Glutamatergic neuron (in vitro differentiated cells): ENCODE measurements at regions not wholly inside any gene's neighbourhood (a gene's known extent, or its start where the extent isn't known, plus 50 kb on each side); places are given as distances from the start of the nearest gene placed in this dataset.

ENCODE experiments used
- DNase-seq: peaks from one replicate; pipeline ENCODE4 v3.0.0; 2022
- H3K27ac Mint-ChIP-seq: one replicate; pipeline ENCODE4 v1.8.0; 2020; ENCODE audit warnings: mild to moderate bottlenecking, mixed read lengths, inconsistent platforms; ENCODE audit not compliant: unreplicated experiment
- H3K27me3 Mint-ChIP-seq: one replicate; pipeline ENCODE4 v1.8.0; 2020; ENCODE audit warnings: mild to moderate bottlenecking, moderate library complexity, mixed read lengths, inconsistent platforms; ENCODE audit not compliant: unreplicated experiment
- H3K36me3 Mint-ChIP-seq: one replicate; pipeline ENCODE4 v1.8.0; 2020; ENCODE audit warnings: mild to moderate bottlenecking, mixed read lengths, inconsistent platforms; ENCODE audit not compliant: unreplicated experiment
- H3K4me1 Mint-ChIP-seq: one replicate; pipeline ENCODE4 v1.8.0; 2020; ENCODE audit warnings: mild to moderate bottlenecking, low read depth, mixed read lengths, inconsistent platforms; ENCODE audit not compliant: unreplicated experiment
- H3K4me3 Mint-ChIP-seq: one replicate; pipeline ENCODE4 v1.8.0; 2020; ENCODE audit warnings: mild to moderate bottlenecking, mixed read lengths, inconsistent platforms; ENCODE audit not compliant: unreplicated experiment
- H3K9me3 Mint-ChIP-seq: one replicate; pipeline ENCODE4 v1.8.0; 2020; ENCODE audit warnings: mild to moderate bottlenecking, moderate library complexity, mixed read lengths, inconsistent platforms; ENCODE audit not compliant: unreplicated experiment
- TF ChIP-seq, protein P1 (sequence below): fragments of 200-600 bp; sonication (generic); IDR thresholded peaks from one replicate; pipeline ENCODE4 v1.5.0; 2021; ENCODE audit not compliant: partially characterized antibody, unreplicated experiment

DNA sequence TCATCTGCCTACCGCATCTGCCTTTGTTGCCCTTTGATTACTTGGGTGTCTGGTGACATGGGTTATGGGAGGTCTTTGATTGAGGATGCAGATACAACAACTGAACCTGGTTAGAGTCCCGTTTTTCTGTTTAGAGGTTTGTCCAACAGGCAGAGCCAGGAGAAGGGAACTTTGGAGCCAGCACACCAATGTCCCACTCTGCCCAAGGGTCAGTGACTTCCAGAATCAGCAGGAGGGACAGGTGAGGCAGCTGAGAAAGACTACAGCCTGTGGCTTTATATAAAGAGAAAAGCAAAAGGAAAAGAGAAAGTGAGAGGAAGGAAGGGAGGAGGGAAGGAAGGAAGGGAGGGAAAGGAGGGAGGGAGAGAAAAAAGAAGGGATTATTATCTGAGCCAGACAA lies 101.5 kb upstream of the ZNF644 start:
- Mint-ChIP-seq H3K36me3 (no peaks in the 10 kb centered on the region), H3K4me1 (peaks cover 7% of the 10 kb centered on the region), H3K27me3 (no peaks in the 10 kb centered on the region), H3K27ac (no peak overlapping the region), H3K4me3 (no peak overlapping the region), H3K9me3 (peaks cover 4% of the 10 kb centered on the region)
- no peak for DNase-seq
- TF ChIP-seq, protein P1, sequence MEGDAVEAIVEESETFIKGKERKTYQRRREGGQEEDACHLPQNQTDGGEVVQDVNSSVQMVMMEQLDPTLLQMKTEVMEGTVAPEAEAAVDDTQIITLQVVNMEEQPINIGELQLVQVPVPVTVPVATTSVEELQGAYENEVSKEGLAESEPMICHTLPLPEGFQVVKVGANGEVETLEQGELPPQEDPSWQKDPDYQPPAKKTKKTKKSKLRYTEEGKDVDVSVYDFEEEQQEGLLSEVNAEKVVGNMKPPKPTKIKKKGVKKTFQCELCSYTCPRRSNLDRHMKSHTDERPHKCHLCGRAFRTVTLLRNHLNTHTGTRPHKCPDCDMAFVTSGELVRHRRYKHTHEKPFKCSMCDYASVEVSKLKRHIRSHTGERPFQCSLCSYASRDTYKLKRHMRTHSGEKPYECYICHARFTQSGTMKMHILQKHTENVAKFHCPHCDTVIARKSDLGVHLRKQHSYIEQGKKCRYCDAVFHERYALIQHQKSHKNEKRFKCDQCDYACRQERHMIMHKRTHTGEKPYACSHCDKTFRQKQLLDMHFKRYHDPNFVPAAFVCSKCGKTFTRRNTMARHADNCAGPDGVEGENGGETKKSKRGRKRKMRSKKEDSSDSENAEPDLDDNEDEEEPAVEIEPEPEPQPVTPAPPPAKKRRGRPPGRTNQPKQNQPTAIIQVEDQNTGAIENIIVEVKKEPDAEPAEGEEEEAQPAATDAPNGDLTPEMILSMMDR, result no peak

DNA sequence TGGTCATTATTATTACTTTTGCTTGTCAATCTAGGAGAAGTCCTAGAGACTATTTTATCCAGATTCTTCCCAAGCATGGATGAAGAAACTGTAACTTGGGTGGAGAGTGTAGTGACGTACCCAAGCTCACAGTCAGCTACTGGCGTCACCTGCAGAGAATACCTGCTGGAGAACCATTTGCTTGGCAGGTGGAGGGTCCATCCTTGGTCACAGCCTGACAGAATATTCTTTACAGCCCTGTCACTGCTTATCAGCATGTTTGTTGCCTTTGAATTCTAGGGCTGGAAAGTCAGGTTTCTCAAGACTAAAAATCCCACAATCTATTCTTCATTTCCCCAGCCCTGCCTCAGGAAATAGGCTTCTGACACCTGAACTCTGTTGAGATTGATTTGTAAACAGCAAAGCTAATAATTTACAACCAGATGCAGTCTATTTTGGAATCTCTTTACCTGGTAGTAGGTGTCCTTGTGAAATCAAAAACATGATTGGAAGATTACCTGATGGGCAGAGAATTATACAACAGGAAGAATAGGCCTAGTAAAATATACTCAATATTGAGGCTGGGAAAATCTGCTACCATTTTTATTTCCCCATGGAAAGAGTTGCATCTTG lies 100.4 kb upstream of the ZNF644 start:
- Mint-ChIP-seq H3K9me3 (peaks cover 4% of the 10 kb centered on the region), H3K36me3 (no peaks in the 10 kb centered on the region), H3K4me3 (no peak overlapping the region), H3K27ac (no peak overlapping the region), H3K4me1 (peaks cover 7% of the 10 kb centered on the region), H3K27me3 (no peaks in the 10 kb centered on the region)
- TF ChIP-seq, protein P1, result no peak
- DNase-seq, result no peak

DNA sequence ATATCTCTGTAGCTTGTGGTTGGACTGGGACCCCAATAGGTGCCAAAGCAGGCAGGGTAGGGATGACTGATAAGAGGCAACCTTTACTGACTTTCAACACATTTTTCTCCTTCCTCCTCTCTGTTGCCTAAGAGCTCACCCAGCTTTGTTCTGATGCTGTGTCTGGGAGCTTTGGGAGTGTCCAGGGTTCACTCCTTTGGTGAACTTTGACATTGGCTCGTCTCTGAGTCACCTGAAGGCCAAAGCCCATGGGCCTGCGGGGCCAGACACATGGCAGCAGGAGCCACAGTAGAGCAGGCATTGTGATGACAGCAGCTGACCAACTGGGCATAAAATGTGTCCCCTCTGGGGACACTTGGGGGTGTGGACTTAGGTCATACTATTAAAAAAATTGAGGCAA lies 99.5 kb upstream of the ZNF644 start:
- Mint-ChIP-seq H3K4me1 (peaks cover 7% of the 10 kb centered on the region), H3K27ac (no peak overlapping the region)
- TF ChIP-seq, protein P1, result no peak

DNA sequence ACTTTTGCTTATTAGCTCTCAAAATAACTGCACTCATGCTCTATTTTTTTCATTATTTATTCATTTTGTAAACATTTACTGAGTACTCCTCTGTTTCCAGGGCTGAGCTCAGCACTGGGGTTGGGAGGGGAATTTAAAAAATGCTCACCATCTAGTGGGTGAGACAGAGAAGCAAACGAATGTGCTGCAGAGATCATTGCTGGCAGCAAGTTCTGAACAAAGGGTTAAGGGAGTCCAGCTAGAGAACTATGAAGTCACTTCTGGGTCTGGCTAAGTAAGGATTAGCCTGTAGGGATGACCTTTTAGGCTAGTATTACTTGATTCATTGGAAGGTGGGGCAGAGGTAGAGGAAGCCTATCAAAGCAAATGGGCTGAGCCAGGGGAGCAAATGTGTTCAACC lies 99.1 kb upstream of the ZNF644 start:
- DNase-seq, result no peak
- H3K4me3 Mint-ChIP-seq, result no peak overlapping the region
- H3K27me3 Mint-ChIP-seq, result no peaks in the 10 kb centered on the region
- peaks cover 7% of the 10 kb centered on the region for H3K4me1 Mint-ChIP-seq
- TF ChIP-seq, protein P1, result no peak
- H3K27ac Mint-ChIP-seq, result no peak overlapping the region
- H3K9me3 Mint-ChIP-seq, result peaks cover 4% of the 10 kb centered on the region
- H3K36me3 Mint-ChIP-seq, result no peaks in the 10 kb centered on the region

More for the DNA sequence above, 99.5 kb upstream of the ZNF644 start:
- Mint-ChIP-seq H3K36me3 (no peaks in the 10 kb centered on the region), H3K9me3 (peaks cover 4% of the 10 kb centered on the region), H3K4me3 (no peak overlapping the region), H3K27me3 (no peaks in the 10 kb centered on the region)
- no peak for DNase-seq

DNA sequence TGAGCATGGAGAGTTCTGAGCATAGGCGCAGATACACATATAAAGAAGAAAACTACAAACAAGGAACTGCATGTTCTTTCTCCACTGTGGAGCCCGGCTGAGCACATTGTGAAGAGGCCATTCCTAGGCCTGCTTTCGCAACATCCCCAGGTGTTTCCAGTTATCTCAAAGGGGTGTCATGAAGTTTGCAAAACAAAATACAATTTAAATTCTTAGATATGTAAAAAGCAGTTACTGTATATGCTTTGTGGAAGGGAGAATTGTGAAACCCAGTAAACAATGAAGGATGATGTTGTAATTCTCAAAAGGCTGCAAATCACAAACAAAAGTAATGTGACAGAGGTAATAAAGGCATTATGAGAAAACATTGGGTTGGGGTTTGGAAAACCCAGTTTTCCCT lies 98.6 kb upstream of the ZNF644 start:
- no peaks in the 10 kb centered on the region for H3K27me3 Mint-ChIP-seq
- TF ChIP-seq, protein P1, result no peak
- no peak for DNase-seq
- no peaks in the 10 kb centered on the region for H3K36me3 Mint-ChIP-seq
- no peak overlapping the region for H3K27ac Mint-ChIP-seq
- H3K4me3 Mint-ChIP-seq, result no peak overlapping the region
- peaks cover 4% of the 10 kb centered on the region for H3K9me3 Mint-ChIP-seq
- peaks cover 7% of the 10 kb centered on the region for H3K4me1 Mint-ChIP-seq
